ENCODE measurements at regions not wholly inside any gene's neighbourhood (a gene's known extent, or its start where the extent isn't known, plus 50 kb on each side); places are given as distances from the start of the nearest gene placed in this dataset.

DNA sequence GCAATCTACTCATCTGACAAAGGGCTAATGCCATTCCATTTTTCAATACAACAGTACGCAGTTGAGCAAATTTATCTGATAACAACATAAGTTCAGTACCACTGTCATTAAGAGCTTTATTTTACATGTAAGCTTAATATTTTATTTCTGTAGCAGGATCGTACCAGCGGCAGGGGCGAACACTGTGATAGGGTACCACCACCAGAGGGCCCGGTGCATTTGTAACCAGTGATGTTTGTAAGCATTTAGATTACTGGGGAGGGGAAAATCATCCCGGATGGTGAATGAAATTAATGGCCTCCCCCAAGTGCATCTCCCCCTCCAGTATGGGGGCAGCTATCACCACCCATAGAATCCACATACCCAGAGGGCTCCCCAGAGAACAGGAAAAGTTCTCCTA, 179.0 kb downstream of the ADGRA3 start:
- Histone ChIP-seq H3K9ac (ENCODE audit: insufficient read depth, low read depth, low read length) (no peak overlapping the region), H3K4me3 (replicated peaks in 1 of 3; ENCODE audit: insufficient read depth in 1 of 3, low read depth in 2 of 3, low read length in 3 of 3) (no peak overlapping the region), H4K20me1 (ENCODE audit: insufficient read depth, low read length) (no peaks in the 10 kb centered on the region), H3K9me3 (ENCODE audit: low read length) (no peaks in the 10 kb centered on the region), H3K79me2 (ENCODE audit: insufficient read depth, low read length) (no peaks in the 10 kb centered on the region), H2AFZ (ENCODE audit: low read length) (no peak overlapping the region), H3K36me3 (replicated peaks in 1 of 2; ENCODE audit: control insufficient read depth in 1 of 2, insufficient read depth in 2 of 2, low read length in 2 of 2) (no peaks in the 10 kb centered on the region), H3K4me1 (ENCODE audit: insufficient read depth, low read length) (no peaks in the 10 kb centered on the region), H3K4me2 (ENCODE audit: low read depth, low read length) (no peak overlapping the region), H3K27ac (ENCODE audit: extremely low read length, insufficient read depth, low read length) (no peak overlapping the region), H3K27me3 (ENCODE audit: control insufficient read depth in 1 of 2, insufficient read depth in 2 of 2, low read length in 2 of 2) (no peaks in the 10 kb centered on the region)
- 95% methylated on average over 6 of the region's 6 CpGs for WGBS (ENCODE audit: low lambda C conversion rate)
- TF ChIP-seq, protein P1, sequence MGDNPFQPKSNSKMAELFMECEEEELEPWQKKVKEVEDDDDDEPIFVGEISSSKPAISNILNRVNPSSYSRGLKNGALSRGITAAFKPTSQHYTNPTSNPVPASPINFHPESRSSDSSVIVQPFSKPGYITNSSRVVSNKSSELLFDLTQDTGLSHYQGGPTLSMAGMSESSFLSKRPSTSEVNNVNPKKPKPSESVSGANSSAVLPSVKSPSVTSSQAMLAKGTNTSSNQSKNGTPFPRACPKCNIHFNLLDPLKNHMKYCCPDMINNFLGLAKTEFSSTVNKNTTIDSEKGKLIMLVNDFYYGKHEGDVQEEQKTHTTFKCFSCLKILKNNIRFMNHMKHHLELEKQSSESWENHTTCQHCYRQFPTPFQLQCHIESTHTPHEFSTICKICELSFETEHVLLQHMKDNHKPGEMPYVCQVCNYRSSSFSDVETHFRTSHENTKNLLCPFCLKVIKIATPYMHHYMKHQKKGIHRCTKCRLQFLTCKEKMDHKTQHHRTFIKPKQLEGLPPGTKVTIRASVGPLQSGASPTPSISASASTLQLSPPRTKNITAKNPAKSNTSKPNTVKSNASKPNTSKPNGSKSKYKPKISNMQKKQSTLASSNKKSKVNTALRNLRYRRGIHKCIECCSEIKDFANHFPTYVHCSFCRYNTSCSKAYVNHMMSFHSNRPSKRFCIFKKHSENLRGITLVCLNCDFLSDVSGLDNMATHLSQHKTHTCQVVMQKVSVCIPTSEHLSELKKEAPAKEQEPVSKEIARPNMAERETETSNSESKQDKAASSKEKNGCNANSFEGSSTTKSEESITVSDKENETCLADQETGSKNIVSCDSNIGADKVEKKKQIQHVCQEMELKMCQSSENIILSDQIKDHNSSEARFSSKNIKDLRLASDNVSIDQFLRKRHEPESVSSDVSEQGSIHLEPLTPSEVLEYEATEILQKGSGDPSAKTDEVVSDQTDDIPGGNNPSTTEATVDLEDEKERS (CRISPR knock-in tag; IDR thresholded peaks at IDR 0.05): no peak
- no TSS peak for BruUV-seq (replicated peaks)
- ATAC-seq (no peak), FAIRE-seq (no peak), DNase-seq (ENCODE audit: low spot score) (no peak)
- intact Hi-C loops (cut with micrococcal nuclease; ENCODE audit: unreplicated experiment) (loop anchor here (10.0 kb wide), 1 partner anchor 102 kb away; no protein-coding TSS in a partner anchor), in situ Hi-C loops (cut with HindIII; ENCODE audit: extremely low pct_ligation_motif_present, low pct_unique_long_range_greater_than_20kb) (no loop called here)
- ChIA-PET POLR2A (no interaction called here), CTCF (ENCODE audit: low intra/inter-chr PET ratio, low total read pairs) (no interaction called here)

DNA sequence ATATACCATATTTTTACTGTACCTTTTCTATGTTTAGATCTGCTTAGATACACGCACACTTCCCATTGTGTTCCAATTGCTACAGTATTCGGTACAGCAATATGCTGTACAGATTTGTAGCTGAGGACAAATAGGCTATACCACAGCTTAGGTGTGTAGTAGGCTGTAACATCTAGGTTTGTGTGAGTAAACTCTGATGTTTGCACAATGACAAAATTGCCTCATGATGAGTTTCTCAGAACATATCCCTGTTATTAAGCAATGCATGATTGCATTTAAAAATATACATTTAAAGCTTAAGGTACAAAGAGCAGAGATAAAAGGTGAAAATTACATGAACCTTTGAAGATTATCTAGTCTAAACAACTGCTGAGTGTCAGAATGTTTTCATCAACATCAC, 181.7 kb downstream of the ADGRA3 start:
- FAIRE-seq (no peak), ATAC-seq (peak; percentile 57; the same call in 2 of the 3 replicates), DNase-seq (ENCODE audit: low spot score) (peak; percentile 3)
- Histone ChIP-seq H3K9ac (ENCODE audit: insufficient read depth, low read depth, low read length) (no peak overlapping the region), H3K27ac (ENCODE audit: extremely low read length, insufficient read depth, low read length) (no peak overlapping the region), H3K9me3 (ENCODE audit: low read length) (no peaks in the 10 kb centered on the region), H4K20me1 (ENCODE audit: insufficient read depth, low read length) (no peaks in the 10 kb centered on the region), H3K4me2 (ENCODE audit: low read depth, low read length) (no peak overlapping the region), H3K4me3 (replicated peaks in 1 of 3; ENCODE audit: insufficient read depth in 1 of 3, low read depth in 2 of 3, low read length in 3 of 3) (no peak overlapping the region), H3K4me1 (ENCODE audit: insufficient read depth, low read length) (no peaks in the 10 kb centered on the region), H3K27me3 (ENCODE audit: control insufficient read depth in 1 of 2, insufficient read depth in 2 of 2, low read length in 2 of 2) (no peaks in the 10 kb centered on the region; a peak in 1 of 5 replicates), H2AFZ (ENCODE audit: low read length) (no peak overlapping the region), H3K79me2 (ENCODE audit: insufficient read depth, low read length) (no peaks in the 10 kb centered on the region), H3K36me3 (replicated peaks in 1 of 2; ENCODE audit: control insufficient read depth in 1 of 2, insufficient read depth in 2 of 2, low read length in 2 of 2) (0 out of 5 replicates have a peak, but pooled peaks cover 0 to 1% of the 10 kb centered on the region in 2 experiments)
- ChIA-PET CTCF (ENCODE audit: low intra/inter-chr PET ratio, low total read pairs) (no interaction called here), POLR2A (no interaction called here)
- no TSS peak for BruUV-seq (replicated peaks)
- in situ Hi-C loops (cut with HindIII; ENCODE audit: extremely low pct_ligation_motif_present, low pct_unique_long_range_greater_than_20kb): no loop called here
- WGBS (ENCODE audit: low lambda C conversion rate): 94% methylated on average over 2 of the region's 2 CpGs
- intact Hi-C loops (cut with micrococcal nuclease; ENCODE audit: unreplicated experiment): loop anchor here (10.0 kb wide), 1 partner anchor 99 kb away; no protein-coding TSS in a partner anchor
- peak; percentile 21; the same call in 1 of the 2 replicates for TF ChIP-seq FOXA3 (CRISPR knock-in tag; IDR thresholded peaks at IDR 0.05)
- no peak for TF ChIP-seq ZNF570 (CRISPR knock-in tag; IDR thresholded peaks at IDR 0.05; ENCODE audit: borderline replicate concordance)
- TF ChIP-seq CEBPB (IDR thresholded peaks at IDR 0.05; ENCODE audit: borderline replicate concordance, low read depth, low read length): peak; percentile 70; the same call in 1 of the 2 replicates
- peak; percentile 90 for TF ChIP-seq ZNF12 (CRISPR knock-in tag; IDR thresholded peaks at IDR 0.05)
- TF ChIP-seq IRF1 (CRISPR knock-in tag; IDR thresholded peaks at IDR 0.05; ENCODE audit: low read depth): no peak
- TF ChIP-seq HNF4A (CRISPR knock-in tag; IDR thresholded peaks at IDR 0.05): peak; percentile 30
- no peak for TF ChIP-seq ZBTB44 (CRISPR knock-in tag; IDR thresholded peaks at IDR 0.05)
- TF ChIP-seq ZNF234 (CRISPR knock-in tag; conservative IDR thresholded peaks at IDR 0.05): no peak
- TF ChIP-seq CEBPG (CRISPR knock-in tag; IDR thresholded peaks at IDR 0.05): peak; percentile 30; the same call in 1 of the 2 replicates
